Thyroid gland (tissue), 4 donors: ENCODE measurements at regions not wholly inside any gene's neighbourhood (a gene's known extent, or its start where the extent isn't known, plus 50 kb on each side); places are given as distances from the start of the nearest gene placed in this dataset.

Experiments used
- DNase-seq, 2 donors: peaks; one replicate each; pipeline ENCODE4 v3.0.0-alpha.2; 2019
- H3K27ac ChIP-seq, 3 donors: fragments of 200-600 bp; sonication (generic); 1 replicate in 2 of 3; 2 replicates in 1 of 3; pipeline ENCODE4 v1.5.1; 2016 to 2019; ENCODE audit warnings: mild to moderate bottlenecking in 1 of 3, moderate library complexity in 1 of 3
- H3K27me3 ChIP-seq: fragments of 200-600 bp; sonication (generic); one replicate; pipeline ENCODE4 v1.5.1; 2019
- H3K36me3 ChIP-seq, 2 donors: fragments of 200-600 bp; sonication (generic); one replicate each; pipeline ENCODE4 v1.5.1; 2016 to 2019
- H3K4me1 ChIP-seq, 2 donors: fragments of 200-600 bp; sonication (generic); one replicate each; pipeline ENCODE4 v1.5.1; 2017 to 2019
- H3K4me3 ChIP-seq, 3 donors: fragments of 200-600 bp; sonication (generic); replicated peaks in 1 of 3; 1 replicate in 2 of 3; 2 replicates in 1 of 3; pipeline ENCODE4 v1.5.1; 2016; ENCODE audit warnings: mild to moderate bottlenecking in 1 of 3
- H3K9me3 ChIP-seq: fragments of 200-600 bp; sonication (generic); one replicate; pipeline ENCODE4 v1.5.1; 2017
- CTCF ChIP-seq, 6 experiments: fragments of 200-600 bp in 3 of 6; fragments of 450-650 bp in 3 of 6; sonication (generic) in 3 of 6; IDR thresholded peaks; one replicate each; pipeline ENCODE4 v1.5.1; 2016 to 2019; ENCODE audit warnings: antibody characterized with exemption in 6 of 6, mild to moderate bottlenecking in 2 of 6, inconsistent platforms in 1 of 6, moderate library complexity in 1 of 6
- POLR2A ChIP-seq, 2 donors: fragments of 450-650 bp; IDR thresholded peaks; one replicate each; pipeline ENCODE4 v1.6.1; 2017; ENCODE audit warnings: antibody characterized with exemption in 2 of 2, mild to moderate bottlenecking in 2 of 2, moderate library complexity in 1 of 2
- WGBS, 2 donors: methylation state at CpG; one replicate each; pipeline ENCODE4 v1.1.5; 2017; 5-methylcytosine and 5-hydroxymethylcytosine counted together
- intact Hi-C: fragments of 100-400 bp; cut with DNase I; formaldehyde crosslinking; loops from one replicate; pipeline ENCODE4 v1.15.1; 2023

GRCh38 chr11:43012606-43013005 lies 299.2 kb upstream of the API5 start:
- no peak for DNase-seq
- H3K36me3 ChIP-seq: no peaks in the 10 kb centered on the region
- H3K27ac ChIP-seq: no peak overlapping the region
- intact Hi-C loops: no loop called here
- no peak for TF ChIP-seq CTCF (IDR thresholded peaks at IDR 0.05)
- no peak for TF ChIP-seq POLR2A (IDR thresholded peaks at IDR 0.05)
- H3K4me3 ChIP-seq: no peak overlapping the region
- no peaks in the 10 kb centered on the region for H3K4me1 ChIP-seq
- WGBS, 2 donors: 83 to 91% methylated on average over 2 of the region's 2 CpGs
- H3K9me3 ChIP-seq: no peaks in the 10 kb centered on the region
- H3K27me3 ChIP-seq: no peaks in the 10 kb centered on the region

GRCh38 chr11:43021466-43021865 lies 290.3 kb upstream of the API5 start:
- no peak overlapping the region for H3K27ac ChIP-seq
- H3K9me3 ChIP-seq: no peaks in the 10 kb centered on the region
- intact Hi-C loops: no loop called here
- H3K27me3 ChIP-seq: no peaks in the 10 kb centered on the region
- H3K4me1 ChIP-seq: no peaks in the 10 kb centered on the region
- TF ChIP-seq CTCF (IDR thresholded peaks at IDR 0.05): peak in 2 of 6 experiments; percentile 27 to 36
- no peak for TF ChIP-seq POLR2A (IDR thresholded peaks at IDR 0.05)
- DNase-seq: peak; percentile 6 to 34
- no peaks in the 10 kb centered on the region for H3K36me3 ChIP-seq
- H3K4me3 ChIP-seq: no peak overlapping the region

GRCh38 chr11:43034341-43034740 lies 277.5 kb upstream of the API5 start:
- Histone ChIP-seq H3K9me3 (no peaks in the 10 kb centered on the region), H3K27me3 (no peaks in the 10 kb centered on the region), H3K4me1 (no peaks in the 10 kb centered on the region), H3K36me3 (no peaks in the 10 kb centered on the region), H3K4me3 (no peak overlapping the region), H3K27ac (no peak overlapping the region)
- 83% methylated on average over 3 of the region's 3 CpGs for WGBS, 2 donors
- TF ChIP-seq CTCF (IDR thresholded peaks at IDR 0.05) (no peak), POLR2A (IDR thresholded peaks at IDR 0.05) (no peak)
- intact Hi-C loops: no loop called here
- no peak for DNase-seq

GRCh38 chr11:43035086-43035485 lies 276.7 kb upstream of the API5 start:
- Histone ChIP-seq H3K36me3 (no peaks in the 10 kb centered on the region), H3K4me1 (no peaks in the 10 kb centered on the region), H3K9me3 (no peaks in the 10 kb centered on the region), H3K27ac (no peak overlapping the region), H3K27me3 (no peaks in the 10 kb centered on the region), H3K4me3 (no peak overlapping the region)
- no peak for DNase-seq
- intact Hi-C loops: no loop called here
- WGBS, 2 donors: 63 to 68% methylated on average over 3 of the region's 3 CpGs
- TF ChIP-seq POLR2A (IDR thresholded peaks at IDR 0.05): no peak
- TF ChIP-seq CTCF (IDR thresholded peaks at IDR 0.05): no peak

GRCh38 chr11:43053638-43054412 lies 258.0 kb upstream of the API5 start:
- TF ChIP-seq CTCF (IDR thresholded peaks at IDR 0.05): no peak
- no peak for TF ChIP-seq POLR2A (IDR thresholded peaks at IDR 0.05)
- intact Hi-C loops: no loop called here
- Histone ChIP-seq H3K27ac (no peak overlapping the region), H3K4me1 (no peaks in the 10 kb centered on the region), H3K9me3 (no peaks in the 10 kb centered on the region), H3K36me3 (no peaks in the 10 kb centered on the region), H3K4me3 (no peak overlapping the region), H3K27me3 (no peaks in the 10 kb centered on the region)
- DNase-seq: no peak
- WGBS, 2 donors: 67 to 72% methylated on average over 2 of the region's 2 CpGs
